ENCODE measurements at regions not wholly inside any gene's neighbourhood (a gene's known extent, or its start where the extent isn't known, plus 50 kb on each side); places are given as distances from the start of the nearest gene placed in this dataset.

- 82 to 83% methylated on average over 9 of the region's 9 CpGs for WGBS, 2 donors
Observed at GRCh38 chr12:69095765-69096477, 143.4 kb upstream of the CPSF6 start.

DNA sequence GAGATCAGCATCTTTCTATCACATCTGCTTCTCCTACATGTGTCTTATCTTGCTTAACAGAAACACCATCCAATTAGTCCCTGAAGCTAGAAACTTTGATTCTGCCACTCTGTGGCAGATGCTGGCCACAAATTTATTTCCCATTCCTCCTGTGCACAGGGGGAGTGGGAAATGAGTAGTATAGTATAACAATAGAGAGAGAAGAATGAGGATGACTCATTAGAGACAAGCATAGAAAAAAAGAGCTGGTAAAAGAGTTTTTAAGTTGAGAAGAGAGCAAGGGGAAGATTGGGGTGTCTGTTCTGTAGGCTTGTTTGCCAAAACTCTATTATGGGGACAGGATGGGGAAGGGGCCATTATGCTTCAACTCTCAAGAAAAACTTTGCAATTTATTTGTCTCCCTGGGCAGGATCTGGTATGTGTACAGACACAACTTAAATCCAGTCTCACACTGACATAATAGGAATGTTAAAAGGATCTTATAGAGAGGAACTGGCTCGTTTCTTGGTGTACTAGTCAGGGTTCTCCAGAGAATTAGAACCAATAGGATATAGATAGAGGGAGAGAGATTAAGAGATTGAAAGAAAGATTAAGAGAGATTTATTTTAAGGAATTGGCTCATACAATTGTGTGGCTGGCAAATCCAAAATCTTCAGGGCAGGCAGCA lies 142.6 kb upstream of the CPSF6 start:
- intact Hi-C loops (cut with DNase I) = no loop called here
- 52 to 67% methylated on average over 1 of the region's 1 CpG for WGBS, 2 donors
- no peak for ATAC-seq

More at GRCh38 chr12:69095765-69096477, 143.4 kb upstream of the CPSF6 start:
- Histone ChIP-seq H3K36me3 (replicated peaks in 1 of 2; ENCODE audit: insufficient read depth in 1 of 2, low read depth in 2 of 2) (no peaks in the 10 kb centered on the region), H3K27ac (no peak overlapping the region), H3K4me1 (peaks cover 2% of the 10 kb centered on the region), H3K27me3 (no peaks in the 10 kb centered on the region), H3K4me3 (no peak overlapping the region), H3K9me3 (no peaks in the 10 kb centered on the region)
- DNase-seq = no peak
- TF ChIP-seq CTCF (IDR thresholded peaks at IDR 0.05) = no peak
- no peak for TF ChIP-seq POLR2A (IDR thresholded peaks at IDR 0.05)
- intact Hi-C loops (cut with DNase I) = no loop called here
- no peak for ATAC-seq

DNA sequence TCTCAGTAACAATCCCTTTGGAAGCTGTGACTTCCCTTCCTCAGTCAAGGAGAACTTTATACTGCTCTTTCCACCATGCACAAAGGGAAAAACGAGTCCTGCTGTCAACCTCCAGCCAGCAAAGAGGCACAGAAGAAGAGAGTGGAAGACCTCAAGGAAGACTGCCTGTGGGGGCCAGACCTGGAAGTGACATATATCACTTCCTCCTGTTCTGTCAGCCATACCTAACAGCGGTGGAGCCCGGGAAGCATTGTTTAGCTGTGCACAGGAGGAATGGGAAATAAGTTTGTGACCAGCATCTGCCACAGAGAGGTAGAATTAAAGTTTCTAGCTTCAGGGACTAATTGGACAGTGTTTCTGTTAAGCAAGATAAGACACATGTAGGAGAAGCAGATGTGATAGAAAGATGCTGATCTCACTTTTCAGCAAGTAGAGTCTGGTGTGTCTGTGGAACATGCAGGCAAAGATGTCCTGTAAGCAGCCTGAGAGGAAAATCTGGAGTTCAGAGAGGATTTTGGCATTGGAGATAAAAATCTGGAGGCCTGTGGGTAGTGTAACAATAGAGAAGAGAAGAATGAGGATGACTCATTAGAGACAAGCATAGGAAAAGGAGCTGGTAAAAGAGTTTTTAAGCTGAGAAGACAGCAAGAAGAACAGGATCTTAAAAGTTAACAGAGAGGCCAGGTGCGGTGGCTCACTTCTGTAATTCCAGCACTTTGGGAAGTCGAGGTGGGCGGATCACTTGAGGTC lies 141.6 kb upstream of the CPSF6 start:
- TF ChIP-seq CTCF (IDR thresholded peaks at IDR 0.05) = no peak
- no peak for TF ChIP-seq POLR2A (IDR thresholded peaks at IDR 0.05)
- H3K27ac ChIP-seq = no peak overlapping the region
- WGBS, 2 donors = 81% methylated on average over 6 of the region's 6 CpGs

More for the DNA sequence above, 142.6 kb upstream of the CPSF6 start:
- H3K27me3 ChIP-seq = no peaks in the 10 kb centered on the region
- no peaks in the 10 kb centered on the region for H3K36me3 ChIP-seq (replicated peaks in 1 of 2; ENCODE audit: insufficient read depth in 1 of 2, low read depth in 2 of 2)
- no peak overlapping the region for H3K27ac ChIP-seq
- TF ChIP-seq POLR2A (IDR thresholded peaks at IDR 0.05) = no peak
- TF ChIP-seq CTCF (IDR thresholded peaks at IDR 0.05) = no peak
- no peaks in the 10 kb centered on the region for H3K9me3 ChIP-seq
- no peak for DNase-seq
- peaks cover 11% of the 10 kb centered on the region for H3K4me1 ChIP-seq
- H3K4me3 ChIP-seq = no peak overlapping the region

GRCh38 chr12:69099201-69099837 lies 140.1 kb upstream of the CPSF6 start:
- Histone ChIP-seq H3K9me3 (no peaks in the 10 kb centered on the region), H3K27ac (no peak overlapping the region), H3K4me1 (peaks cover 20% of the 10 kb centered on the region), H3K4me3 (no peak overlapping the region), H3K27me3 (no peaks in the 10 kb centered on the region), H3K36me3 (replicated peaks in 1 of 2; ENCODE audit: insufficient read depth in 1 of 2, low read depth in 2 of 2) (no peaks in the 10 kb centered on the region)
- ATAC-seq (no peak), DNase-seq (no peak)
- 78 to 84% methylated on average over 9 of the region's 9 CpGs for WGBS, 2 donors
- intact Hi-C loops (cut with DNase I) = no loop called here
- TF ChIP-seq POLR2A (IDR thresholded peaks at IDR 0.05) = no peak
- no peak for TF ChIP-seq CTCF (IDR thresholded peaks at IDR 0.05)

More for the DNA sequence above, 141.6 kb upstream of the CPSF6 start:
- Histone ChIP-seq H3K9me3 (no peaks in the 10 kb centered on the region), H3K4me1 (peaks cover 19% of the 10 kb centered on the region), H3K36me3 (replicated peaks in 1 of 2; ENCODE audit: insufficient read depth in 1 of 2, low read depth in 2 of 2) (no peaks in the 10 kb centered on the region), H3K27me3 (no peaks in the 10 kb centered on the region), H3K4me3 (no peak overlapping the region)
- ATAC-seq = no peak
- no peak for DNase-seq
- intact Hi-C loops (cut with DNase I) = no loop called here

All from body of pancreas (tissue), 4 donors.